ENCODE measurements at regions not wholly inside any gene's neighbourhood (a gene's known extent, or its start where the extent isn't known, plus 50 kb on each side); places are given as distances from the start of the nearest gene placed in this dataset.

DNA sequence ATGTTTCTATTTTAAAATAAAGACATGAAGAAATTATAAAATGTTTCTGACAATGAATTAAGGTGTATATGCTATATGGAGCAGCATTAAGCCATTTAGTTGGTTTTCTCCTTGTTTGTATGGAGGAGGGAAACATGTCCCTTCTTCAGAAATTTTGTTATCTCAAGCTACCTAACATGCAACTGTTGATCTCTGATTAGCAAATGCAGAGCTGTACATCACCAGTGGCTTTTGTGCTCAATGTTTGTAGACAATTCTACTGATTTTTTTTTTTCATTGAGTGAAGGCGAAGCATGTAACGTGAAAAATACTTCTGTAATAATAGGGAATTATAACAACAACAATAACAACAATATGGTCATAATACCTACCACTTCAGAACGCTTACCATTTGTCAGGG lies 463.7 kb downstream of the PLPP3 start:
- Histone ChIP-seq H3K4me2 (ENCODE audit: low read depth, low read length, poor library complexity, severe bottlenecking) (no peak overlapping the region), H3K4me1 (ENCODE audit: insufficient read depth, low read length, poor library complexity, severe bottlenecking) (no peaks in the 10 kb centered on the region), H2AFZ (ENCODE audit: low read length) (no peak overlapping the region), H3K27me3 (ENCODE audit: insufficient read depth, low read length, poor library complexity, severe bottlenecking) (no peaks in the 10 kb centered on the region), H3K36me3 (ENCODE audit: insufficient read depth, low read length) (no peaks in the 10 kb centered on the region), H3K9me3 (ENCODE audit: insufficient read depth, low read depth, low read length) (no peaks in the 10 kb centered on the region), H3K9ac (ENCODE audit: low read depth, low read length, poor library complexity, severe bottlenecking) (no peak overlapping the region), H3K79me2 (ENCODE audit: insufficient read depth, low read length) (no peaks in the 10 kb centered on the region), H3K9me2 (replicated peaks; ENCODE audit: low read depth, low read length) (no peaks in the 10 kb centered on the region), H3F3A (ENCODE audit: low read depth) (no peaks in the 10 kb centered on the region), H4K20me1 (ENCODE audit: insufficient read depth, low read length, poor library complexity, severe bottlenecking) (no peaks in the 10 kb centered on the region), H3K4me3 (ENCODE audit: low read length, poor library complexity, severe bottlenecking) (no peak overlapping the region)
- TF ChIP-seq, protein P1, sequence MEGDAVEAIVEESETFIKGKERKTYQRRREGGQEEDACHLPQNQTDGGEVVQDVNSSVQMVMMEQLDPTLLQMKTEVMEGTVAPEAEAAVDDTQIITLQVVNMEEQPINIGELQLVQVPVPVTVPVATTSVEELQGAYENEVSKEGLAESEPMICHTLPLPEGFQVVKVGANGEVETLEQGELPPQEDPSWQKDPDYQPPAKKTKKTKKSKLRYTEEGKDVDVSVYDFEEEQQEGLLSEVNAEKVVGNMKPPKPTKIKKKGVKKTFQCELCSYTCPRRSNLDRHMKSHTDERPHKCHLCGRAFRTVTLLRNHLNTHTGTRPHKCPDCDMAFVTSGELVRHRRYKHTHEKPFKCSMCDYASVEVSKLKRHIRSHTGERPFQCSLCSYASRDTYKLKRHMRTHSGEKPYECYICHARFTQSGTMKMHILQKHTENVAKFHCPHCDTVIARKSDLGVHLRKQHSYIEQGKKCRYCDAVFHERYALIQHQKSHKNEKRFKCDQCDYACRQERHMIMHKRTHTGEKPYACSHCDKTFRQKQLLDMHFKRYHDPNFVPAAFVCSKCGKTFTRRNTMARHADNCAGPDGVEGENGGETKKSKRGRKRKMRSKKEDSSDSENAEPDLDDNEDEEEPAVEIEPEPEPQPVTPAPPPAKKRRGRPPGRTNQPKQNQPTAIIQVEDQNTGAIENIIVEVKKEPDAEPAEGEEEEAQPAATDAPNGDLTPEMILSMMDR (conservative IDR thresholded peaks at IDR 0.05; ENCODE audit: low read length): no peak
- TF ChIP-seq EZH2phosphoT487 (IDR thresholded peaks at IDR 0.05; ENCODE audit: borderline replicate concordance): no peak

DNA sequence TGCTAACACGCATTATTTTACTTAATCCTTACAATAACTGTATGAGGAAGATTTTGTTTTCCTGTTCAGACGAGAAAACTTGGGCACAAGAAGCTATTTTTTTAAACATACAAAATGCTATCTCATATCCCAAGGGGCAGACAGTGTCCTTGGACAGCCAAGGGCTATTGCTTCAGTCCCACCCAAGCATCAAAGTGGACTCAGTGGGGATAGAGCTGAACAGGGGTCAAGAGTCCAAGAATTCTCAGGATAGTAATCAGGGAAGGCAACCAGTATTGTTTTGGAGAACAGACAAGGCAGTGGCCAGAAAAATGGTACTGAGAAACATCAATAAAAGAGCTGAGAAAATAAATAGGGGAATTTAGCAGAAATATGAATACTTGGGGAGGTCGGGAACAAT lies 465.7 kb downstream of the PLPP3 start:
- H3F3A ChIP-seq (ENCODE audit: low read depth): no peaks in the 10 kb centered on the region
- H3K9ac ChIP-seq (ENCODE audit: low read depth, low read length, poor library complexity, severe bottlenecking): no peak overlapping the region
- H2AFZ ChIP-seq (ENCODE audit: low read length): no peak overlapping the region
- no peaks in the 10 kb centered on the region for H3K4me1 ChIP-seq (ENCODE audit: insufficient read depth, low read length, poor library complexity, severe bottlenecking)
- H4K20me1 ChIP-seq (ENCODE audit: insufficient read depth, low read length, poor library complexity, severe bottlenecking): no peaks in the 10 kb centered on the region
- no peak overlapping the region for H3K4me3 ChIP-seq (ENCODE audit: low read length, poor library complexity, severe bottlenecking)
- H3K9me3 ChIP-seq (ENCODE audit: insufficient read depth, low read depth, low read length): no peaks in the 10 kb centered on the region
- no peaks in the 10 kb centered on the region for H3K9me2 ChIP-seq (replicated peaks; ENCODE audit: low read depth, low read length)
- H3K36me3 ChIP-seq (ENCODE audit: insufficient read depth, low read length): no peaks in the 10 kb centered on the region
- no peak for TF ChIP-seq EZH2phosphoT487 (IDR thresholded peaks at IDR 0.05; ENCODE audit: borderline replicate concordance)
- TF ChIP-seq, protein P1 (conservative IDR thresholded peaks at IDR 0.05; ENCODE audit: low read length): no peak
- no peaks in the 10 kb centered on the region for H3K79me2 ChIP-seq (ENCODE audit: insufficient read depth, low read length)
- H3K27me3 ChIP-seq (ENCODE audit: insufficient read depth, low read length, poor library complexity, severe bottlenecking): no peaks in the 10 kb centered on the region
- no peak overlapping the region for H3K4me2 ChIP-seq (ENCODE audit: low read depth, low read length, poor library complexity, severe bottlenecking)

DNA sequence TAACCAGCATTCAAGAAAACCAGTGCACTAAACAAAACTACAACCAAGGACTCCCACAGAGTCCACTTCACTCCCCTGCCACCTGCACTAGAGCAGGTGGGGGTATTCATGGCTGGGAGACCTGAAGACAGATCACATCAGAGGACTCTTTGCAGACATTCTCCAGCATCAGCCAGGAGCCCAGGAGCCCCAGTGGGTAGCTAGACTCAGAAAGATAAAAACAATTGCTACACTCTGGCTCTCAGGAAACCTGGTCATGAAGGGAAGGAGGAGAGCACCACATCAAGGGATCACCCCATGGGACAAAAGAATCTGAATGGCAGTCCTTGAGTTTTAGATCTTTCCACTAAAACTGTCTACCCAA lies 472.1 kb downstream of the PLPP3 start:
- no peaks in the 10 kb centered on the region for H3F3A ChIP-seq (ENCODE audit: low read depth)
- no peak overlapping the region for H2AFZ ChIP-seq (ENCODE audit: low read length)
- no peaks in the 10 kb centered on the region for H3K36me3 ChIP-seq (ENCODE audit: insufficient read depth, low read length)
- no peaks in the 10 kb centered on the region; the same call in 1 of the 2 replicates for H3K9me3 ChIP-seq (ENCODE audit: insufficient read depth, low read depth, low read length)
- H3K9me2 ChIP-seq (replicated peaks; ENCODE audit: low read depth, low read length): no peaks in the 10 kb centered on the region
- TF ChIP-seq, protein P1 (conservative IDR thresholded peaks at IDR 0.05; ENCODE audit: low read length): no peak
- no peak for TF ChIP-seq EZH2phosphoT487 (IDR thresholded peaks at IDR 0.05; ENCODE audit: borderline replicate concordance)
- no peaks in the 10 kb centered on the region for H3K27me3 ChIP-seq (ENCODE audit: insufficient read depth, low read length, poor library complexity, severe bottlenecking)
- no peaks in the 10 kb centered on the region for H3K79me2 ChIP-seq (ENCODE audit: insufficient read depth, low read length)
- H3K4me3 ChIP-seq (ENCODE audit: low read length, poor library complexity, severe bottlenecking): no peak overlapping the region
- no peaks in the 10 kb centered on the region for H4K20me1 ChIP-seq (ENCODE audit: insufficient read depth, low read length, poor library complexity, severe bottlenecking)
- no peak overlapping the region for H3K4me2 ChIP-seq (ENCODE audit: low read depth, low read length, poor library complexity, severe bottlenecking)
- no peak overlapping the region for H3K9ac ChIP-seq (ENCODE audit: low read depth, low read length, poor library complexity, severe bottlenecking)
- H3K4me1 ChIP-seq (ENCODE audit: insufficient read depth, low read length, poor library complexity, severe bottlenecking): no peaks in the 10 kb centered on the region

Measured in Loucy (cell line).